ENCODE measurements at regions not wholly inside any gene's neighbourhood (a gene's known extent, or its start where the extent isn't known, plus 50 kb on each side); places are given as distances from the start of the nearest gene placed in this dataset.

DNA sequence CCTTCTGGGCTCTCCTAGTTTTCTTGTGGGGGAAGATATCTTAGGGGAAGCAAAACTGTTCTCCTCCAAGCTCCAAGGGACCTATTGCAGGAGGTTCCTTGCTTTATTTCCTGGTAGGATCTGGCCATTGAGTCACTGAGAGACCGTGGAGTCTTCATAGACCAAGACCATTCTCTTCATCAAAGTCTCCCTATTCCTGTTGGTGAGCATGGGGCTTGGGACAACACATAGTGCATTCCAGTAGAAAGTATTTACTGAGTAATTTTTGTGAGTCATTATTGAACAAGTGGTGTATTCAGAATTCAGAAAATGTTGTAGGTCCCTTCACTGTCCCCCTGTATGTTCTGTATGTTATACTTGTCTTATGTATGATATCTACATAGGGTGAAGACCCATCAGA lies 133.6 kb downstream of the CDH26 start:
- Histone ChIP-seq H3K36me3 (ENCODE audit: control insufficient read depth in 2 of 4, insufficient read depth in 4 of 4, low read length in 3 of 4) (no peaks in the 10 kb centered on the region), H4K5ac (ENCODE audit: insufficient read length, low read depth, low read length) (no peak overlapping the region), H2BK120ac (replicated peaks; ENCODE audit: low read depth, low read length) (no peak overlapping the region), H2BK15ac (ENCODE audit: low read length) (no peak overlapping the region), H3K79me1 (ENCODE audit: low read depth, low read length) (no peaks in the 10 kb centered on the region), H3K56ac (replicated peaks; ENCODE audit: insufficient read length, low read depth, low read length) (no peak overlapping the region), H3K14ac (ENCODE audit: insufficient read length) (no peak overlapping the region), H2BK20ac (ENCODE audit: low read length) (no peak overlapping the region), H3K18ac (ENCODE audit: extremely low read depth, low read length) (no peak overlapping the region), H2BK5ac (ENCODE audit: low read depth, low read length) (no peak overlapping the region), H4K8ac (ENCODE audit: extremely low read depth, insufficient read depth, low read length) (no peak overlapping the region), H3K4me3 (ENCODE audit: extremely low read depth in 1 of 4, insufficient read depth in 2 of 4, low read depth in 3 of 4, low read length in 4 of 4) (no peak overlapping the region), H3K4me2 (ENCODE audit: insufficient read depth in 1 of 2, low read depth in 2 of 2, low read length in 2 of 2) (no peak overlapping the region), H3K23me2 (ENCODE audit: low read depth, low read length) (no peaks in the 10 kb centered on the region), H4K91ac (replicated peaks; ENCODE audit: insufficient read length, low read length) (no peak overlapping the region), H3K27ac (ENCODE audit: low read depth, low read length) (no peak overlapping the region), H3K4ac (replicated peaks; ENCODE audit: insufficient read length, low read depth, low read length) (no peak overlapping the region), H2AK5ac (ENCODE audit: low read depth, low read length) (no peak overlapping the region), H3K9ac (replicated peaks in 1 of 4; ENCODE audit: extremely low read depth in 1 of 4, low read depth in 3 of 4, low read length in 3 of 4) (no peak overlapping the region), H3K27me3 (replicated peaks in 1 of 4; ENCODE audit: control insufficient read depth in 3 of 4, extremely low read depth in 1 of 4, insufficient read depth in 3 of 4, low read length in 3 of 4) (peaks cover 0 to 2% (median 0%) of the 10 kb centered on the region in 4 experiments; a peak in 1 of 7 replicates), H2AFZ (ENCODE audit: low read length) (no peak overlapping the region), H3K79me2 (ENCODE audit: control insufficient read depth in 1 of 2, insufficient read depth in 2 of 2, low read length in 2 of 2) (no peaks in the 10 kb centered on the region), H3K4me1 (replicated peaks in 1 of 4; ENCODE audit: control insufficient read depth in 3 of 4, insufficient read depth in 4 of 4, low read length in 3 of 4) (no peaks in the 10 kb centered on the region), H4K20me1 (replicated peaks in 1 of 2; ENCODE audit: control insufficient read depth in 1 of 2, insufficient read depth in 2 of 2, low read length in 2 of 2) (no peaks in the 10 kb centered on the region), H2BK12ac (ENCODE audit: low read depth, low read length) (no peak overlapping the region), H3K23ac (ENCODE audit: insufficient read length) (no peak overlapping the region), H3K9me3 (ENCODE audit: insufficient read depth in 2 of 2, low read depth in 1 of 2, low read length in 1 of 2) (peaks cover 14 to 31% of the 10 kb centered on the region in 2 experiments)
- WGBS, 2 experiments (ENCODE audit: extremely low coverage in 1 of 2, insufficient coverage in 1 of 2, insufficient read length in 1 of 2, insufficient replicate concordance in 2 of 2, low coverage in 1 of 2, low lambda C conversion rate in 2 of 2, missing lambda C conversion rate in 1 of 2) = 100% methylated on average over 1 of the region's 1 CpG; no CpG with 5 or more reads in 1 of the 2 experiments
- FAIRE-seq (no peak), DNase-seq (ENCODE audit: low read depth in 1 of 2, low spot score in 2 of 2) (no peak)
- ChIA-PET POLR2A (ENCODE audit: partially characterized antibody) (no interaction called here), CTCF (ENCODE audit: partially characterized antibody) (no interaction called here)
- TF ChIP-seq YY1 (IDR thresholded peaks at IDR 0.05; ENCODE audit: low read depth, low read length) = no peak
- TF ChIP-seq ZNF274 (IDR thresholded peaks at IDR 0.05; ENCODE audit: borderline replicate concordance, extremely low read depth, low read length) = no peak
- no peak for TF ChIP-seq EZH2 (IDR thresholded peaks at IDR 0.05; ENCODE audit: low read depth, low read length, severe bottlenecking)
- TF ChIP-seq KDM1A (IDR thresholded peaks at IDR 0.05; ENCODE audit: borderline replicate concordance, low read length) = no peak
- no peak for TF ChIP-seq TCF12 (IDR thresholded peaks at IDR 0.05; ENCODE audit: low read depth, low read length)
- TF ChIP-seq SUZ12 (IDR thresholded peaks at IDR 0.05; ENCODE audit: low read length) = no peak
- no peak for TF ChIP-seq PHF8 (conservative IDR thresholded peaks at IDR 0.05; ENCODE audit: low read depth, low read length)
- no peak for TF ChIP-seq POLR2AphosphoS5 (IDR thresholded peaks at IDR 0.05; ENCODE audit: low read depth, low read length)
- TF ChIP-seq CHD2 (IDR thresholded peaks at IDR 0.05; ENCODE audit: low read length) = no peak

Measured in H1 (cell line).